ENCODE measurements at regions not wholly inside any gene's neighbourhood (a gene's known extent, or its start where the extent isn't known, plus 50 kb on each side); places are given as distances from the start of the nearest gene placed in this dataset.
"Not testable (repeated sequence)": the region's sequence is repeated elsewhere in the genome, so short reads cannot be mapped to it uniquely, and the experiment has no call there.

DNA sequence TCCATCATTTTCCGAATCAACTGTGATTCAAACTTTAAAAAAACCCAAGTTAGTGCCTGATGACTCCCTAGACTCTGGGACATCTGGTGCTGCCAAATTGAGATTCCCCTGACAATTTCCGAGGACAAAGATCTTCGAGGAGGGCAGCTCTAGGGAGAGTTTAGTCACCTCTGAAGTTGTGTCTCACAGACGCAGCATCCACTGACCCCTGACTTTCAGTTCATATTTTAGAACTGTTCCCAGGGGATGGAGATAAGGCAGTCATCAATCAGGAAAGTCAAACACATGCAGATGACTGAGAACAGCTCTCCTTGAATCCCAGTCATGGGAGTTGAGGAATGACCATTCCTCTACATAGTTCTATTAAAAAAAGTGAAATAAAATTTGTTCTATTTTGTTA is 643.9 kb downstream of the TRIML1 start:
- DNase-seq (ENCODE audit: low read depth, low spot score), result no peak
- in situ Hi-C loops (cut with HindIII; ENCODE audit: low pct_unique_long_range_greater_than_20kb, low sequenced_read_pairs), result no loop called here

DNA sequence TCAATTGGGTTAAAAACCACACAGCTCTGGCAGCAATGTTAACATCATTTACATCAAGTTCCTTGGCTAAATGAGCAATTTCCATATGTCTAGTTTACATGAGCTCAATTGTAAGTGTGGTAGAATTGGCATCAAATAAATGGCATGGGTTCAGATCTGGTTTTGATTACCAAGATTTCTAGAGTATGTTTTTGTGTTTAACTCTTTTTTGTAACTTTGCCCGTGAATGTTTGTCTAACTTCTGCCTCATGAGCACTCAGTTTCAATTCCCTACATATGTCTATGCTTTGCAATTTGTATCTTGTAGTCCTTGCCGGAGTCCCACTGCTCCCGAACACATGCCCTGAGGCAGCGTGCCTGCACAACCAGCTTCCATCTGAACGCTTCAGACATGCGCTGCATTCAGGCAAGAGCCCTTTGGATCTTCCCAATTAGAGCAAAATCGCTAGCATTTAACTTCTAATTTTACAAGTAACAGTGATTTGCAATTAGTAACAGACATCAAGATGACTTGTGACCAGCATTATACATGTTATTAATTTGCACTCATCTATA is 644.4 kb downstream of the TRIML1 start:
- DNase-seq (ENCODE audit: low read depth, low spot score), result no peak
- in situ Hi-C loops (cut with HindIII; ENCODE audit: low pct_unique_long_range_greater_than_20kb, low sequenced_read_pairs), result no loop called here

DNA sequence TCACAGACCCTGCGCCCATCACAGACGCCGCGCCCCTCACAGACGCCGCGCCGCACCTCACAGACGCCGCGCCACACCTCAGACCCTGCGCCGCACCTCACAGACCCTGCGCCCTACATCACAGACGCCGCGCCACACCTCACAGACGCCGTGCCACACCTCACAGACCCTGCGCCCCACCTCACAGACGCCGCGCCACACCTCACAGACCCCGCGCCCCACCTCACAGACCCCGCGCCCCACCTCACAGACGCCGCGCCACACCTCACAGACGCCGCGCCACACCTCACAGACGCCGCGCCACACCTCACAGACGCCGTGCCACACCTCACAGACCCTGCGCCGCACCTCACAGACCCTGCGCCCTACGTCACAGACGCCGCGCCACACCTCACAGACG is 657.4 kb downstream of the TRIML1 start:
- DNase-seq (ENCODE audit: low read depth, low spot score); in situ Hi-C loops (cut with HindIII; ENCODE audit: low pct_unique_long_range_greater_than_20kb, low sequenced_read_pairs): not testable (repeated sequence)

DNA sequence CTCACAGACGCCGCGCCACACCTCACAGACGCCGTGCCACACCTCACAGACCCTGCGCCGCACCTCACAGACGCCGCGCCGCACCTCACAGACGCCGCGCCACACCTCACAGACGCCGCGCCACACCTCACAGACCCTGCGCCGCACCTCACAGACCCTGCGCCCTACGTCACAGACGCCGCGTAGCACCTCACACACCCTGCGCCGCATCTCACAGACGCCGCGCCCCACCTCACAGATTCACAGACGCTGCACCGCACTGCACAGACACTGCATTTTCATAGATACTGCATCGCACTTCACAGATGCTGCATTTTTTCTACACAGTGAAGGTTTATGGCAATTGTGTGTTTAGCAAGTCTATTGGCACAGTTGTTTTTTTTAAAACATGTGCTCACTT is 657.8 kb downstream of the TRIML1 start:
- DNase-seq (ENCODE audit: low read depth, low spot score); in situ Hi-C loops (cut with HindIII; ENCODE audit: low pct_unique_long_range_greater_than_20kb, low sequenced_read_pairs): not testable (repeated sequence)

DNA sequence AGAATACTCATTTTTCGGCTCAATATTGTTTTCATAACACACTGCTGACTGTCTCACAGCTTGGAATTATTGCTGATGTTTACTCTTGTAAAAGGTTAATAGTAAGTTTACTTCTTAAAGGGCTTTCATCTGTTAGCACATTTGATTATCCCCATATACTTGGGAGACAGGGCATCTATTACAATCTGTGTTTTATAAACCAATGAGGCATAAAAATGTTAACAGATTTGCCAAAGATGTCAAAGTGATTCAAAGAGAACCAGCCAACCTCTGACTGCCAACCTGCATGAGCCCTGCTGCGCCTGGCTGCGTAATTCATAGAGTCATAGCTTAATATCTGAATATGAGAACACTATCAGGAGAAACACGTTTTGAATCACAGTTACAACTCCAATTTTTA is 665.6 kb downstream of the TRIML1 start:
- in situ Hi-C loops (cut with HindIII; ENCODE audit: low pct_unique_long_range_greater_than_20kb, low sequenced_read_pairs), result no loop called here
- DNase-seq (ENCODE audit: low read depth, low spot score), result no peak

DNA sequence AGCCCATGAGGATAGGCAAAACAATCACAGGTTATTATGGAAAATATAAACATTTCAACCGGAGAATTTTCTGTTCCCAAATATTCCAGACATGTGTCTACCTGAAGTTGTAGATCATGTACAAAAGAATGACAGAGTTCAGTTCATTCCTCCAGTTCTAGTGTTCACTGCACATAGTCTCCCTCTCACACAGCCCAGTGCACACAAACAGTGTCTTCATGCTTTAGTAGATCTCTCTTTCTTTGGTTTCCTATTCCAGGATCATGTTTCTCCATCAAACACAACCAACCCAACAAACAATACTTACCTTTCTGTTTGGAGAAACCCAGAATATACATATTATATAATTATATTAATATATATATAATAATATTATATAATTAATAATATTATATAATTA is 671.9 kb downstream of the TRIML1 start:
- in situ Hi-C loops (cut with HindIII; ENCODE audit: low pct_unique_long_range_greater_than_20kb, low sequenced_read_pairs), result no loop called here
- DNase-seq (ENCODE audit: low read depth, low spot score), result no peak

DNA sequence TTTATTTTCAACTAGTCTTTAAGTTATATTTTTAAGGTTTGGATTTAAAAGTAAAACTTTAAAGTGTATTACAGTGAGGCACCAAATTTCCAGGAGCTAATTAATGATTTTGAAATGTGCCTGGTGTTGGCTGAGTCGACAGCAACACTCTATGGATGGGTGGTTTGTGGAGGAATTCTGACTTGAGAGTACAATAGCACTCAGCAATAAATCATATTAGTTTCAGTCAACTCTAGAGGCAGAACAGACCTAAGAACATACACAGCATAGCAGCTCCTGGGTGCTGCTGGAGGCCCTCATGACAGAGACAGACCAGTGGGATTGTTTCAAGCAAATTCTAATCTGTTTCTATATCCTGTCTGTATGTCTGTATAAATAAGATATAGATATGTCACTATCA is 673.4 kb downstream of the TRIML1 start:
- in situ Hi-C loops (cut with HindIII; ENCODE audit: low pct_unique_long_range_greater_than_20kb, low sequenced_read_pairs), result no loop called here
- no peak for DNase-seq (ENCODE audit: low read depth, low spot score)

DNA sequence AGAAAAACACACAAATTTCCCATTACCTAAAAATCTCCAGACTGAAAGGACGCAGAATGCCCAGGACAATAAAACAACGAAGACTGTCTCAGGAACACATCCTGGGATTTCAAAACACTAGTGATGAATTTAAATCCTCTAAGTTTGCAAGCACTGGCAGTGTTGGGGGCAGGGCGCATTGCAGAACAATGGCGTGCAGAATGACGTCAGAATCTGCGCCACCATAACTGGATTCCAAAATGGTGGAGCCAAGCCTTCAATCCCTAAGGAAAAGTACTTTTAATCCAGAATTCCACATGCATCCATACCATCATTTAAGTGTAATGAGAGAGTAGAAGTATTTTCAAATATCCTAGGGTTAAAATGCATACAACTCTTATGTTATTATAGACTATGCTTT is 679.1 kb downstream of the TRIML1 start:
- DNase-seq (ENCODE audit: low read depth, low spot score), result no peak
- in situ Hi-C loops (cut with HindIII; ENCODE audit: low pct_unique_long_range_greater_than_20kb, low sequenced_read_pairs), result no loop called here

DNA sequence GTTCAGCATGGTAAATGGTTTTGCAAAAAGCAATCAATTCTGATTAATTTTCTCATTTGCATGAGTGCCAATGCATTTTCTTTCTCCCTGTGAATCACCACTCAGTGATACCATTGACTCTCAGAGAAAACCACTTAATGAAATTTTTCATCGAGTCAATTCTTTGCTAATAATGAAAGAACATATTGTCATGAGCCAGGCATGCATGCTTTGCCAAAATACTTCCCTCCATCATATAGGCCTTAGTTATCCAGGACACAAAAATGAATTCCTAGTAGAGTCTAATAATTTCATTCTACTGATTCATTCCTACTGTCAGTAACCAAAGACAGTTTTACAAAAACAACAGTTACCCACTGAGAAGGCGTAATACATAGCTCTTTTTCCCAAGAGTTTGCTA is 680.0 kb downstream of the TRIML1 start:
- DNase-seq (ENCODE audit: low read depth, low spot score), result no peak
- in situ Hi-C loops (cut with HindIII; ENCODE audit: low pct_unique_long_range_greater_than_20kb, low sequenced_read_pairs), result no loop called here

DNA sequence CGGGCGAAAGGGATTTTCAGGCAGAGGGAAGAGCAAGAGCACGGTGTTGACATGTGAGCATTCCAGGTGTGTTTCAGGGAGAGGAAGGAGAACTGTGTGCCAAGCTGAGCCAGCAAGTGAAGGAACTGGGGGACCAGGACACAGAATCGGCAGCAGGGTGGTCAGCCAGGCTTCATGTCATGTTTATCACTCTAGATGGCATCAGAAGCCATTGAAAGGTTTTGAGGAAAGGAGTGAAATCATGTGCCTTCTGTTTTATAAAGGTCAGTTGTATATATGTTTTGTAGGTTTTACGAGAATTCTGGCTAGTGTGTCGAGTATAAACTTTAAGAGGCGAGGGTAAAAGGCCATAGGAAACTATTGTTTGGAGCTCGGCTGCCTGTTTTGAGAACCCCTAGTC is 682.3 kb downstream of the TRIML1 start:
- in situ Hi-C loops (cut with HindIII; ENCODE audit: low pct_unique_long_range_greater_than_20kb, low sequenced_read_pairs), result no loop called here
- peak; percentile 22 for DNase-seq (ENCODE audit: low read depth, low spot score)

DNA sequence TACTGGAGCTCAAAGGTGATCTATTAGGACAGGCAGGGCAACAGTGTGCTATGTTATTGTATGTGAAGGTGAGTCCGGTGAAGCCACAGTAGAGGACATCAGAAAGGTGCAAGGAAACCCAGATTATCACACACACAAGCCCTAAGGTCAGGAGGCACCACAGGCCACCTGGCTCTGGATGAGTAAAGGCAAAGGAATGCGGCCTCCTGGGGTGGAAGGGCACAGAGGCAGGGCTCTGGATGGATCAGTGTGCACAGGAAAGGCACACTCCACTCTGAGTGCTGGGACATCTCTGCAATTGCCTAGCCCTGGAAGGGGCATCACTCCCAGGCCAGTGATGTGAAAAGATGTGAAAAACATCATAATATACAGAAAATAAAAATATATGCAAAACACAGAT is 683.5 kb downstream of the TRIML1 start:
- no peak for DNase-seq (ENCODE audit: low read depth, low spot score)
- in situ Hi-C loops (cut with HindIII; ENCODE audit: low pct_unique_long_range_greater_than_20kb, low sequenced_read_pairs), result no loop called here

DNA sequence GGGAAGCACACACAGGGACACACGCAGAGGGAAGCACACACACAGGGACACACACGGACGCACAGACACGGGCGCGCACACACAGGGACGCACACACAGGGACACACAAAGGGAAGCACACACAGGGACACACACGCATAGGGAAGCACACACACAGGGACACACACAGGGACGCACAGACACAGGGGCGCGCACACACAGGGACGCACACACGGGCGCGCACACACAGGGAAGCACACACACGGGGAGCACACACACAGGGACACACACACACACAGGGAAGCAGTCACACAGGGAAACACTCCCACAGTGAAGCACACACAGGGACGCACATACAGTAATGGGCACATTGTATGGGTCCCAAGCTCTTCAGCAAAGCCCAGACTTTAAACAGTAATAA is 685.3 kb downstream of the TRIML1 start:
- DNase-seq (ENCODE audit: low read depth, low spot score), result no peak
- in situ Hi-C loops (cut with HindIII; ENCODE audit: low pct_unique_long_range_greater_than_20kb, low sequenced_read_pairs), result no loop called here

DNA sequence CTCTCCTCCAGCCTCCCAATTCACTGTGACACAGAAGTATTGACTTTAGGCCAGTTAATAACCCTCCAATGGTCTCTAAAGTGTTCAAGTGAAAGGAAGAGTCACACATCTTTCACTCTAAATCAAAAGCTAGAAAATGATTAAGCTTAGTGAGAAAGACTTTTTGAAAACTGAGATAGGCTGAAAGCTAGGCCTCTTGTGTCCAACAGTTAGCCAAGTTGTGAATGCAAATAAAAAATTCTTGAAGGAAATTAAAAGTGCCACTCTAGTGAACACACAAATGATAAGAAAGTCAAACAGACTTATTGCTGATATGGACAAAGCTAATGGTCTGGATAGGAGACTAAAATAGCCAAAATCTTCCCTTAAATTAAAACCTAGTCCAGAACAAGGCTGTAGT is 687.2 kb downstream of the TRIML1 start:
- in situ Hi-C loops (cut with HindIII; ENCODE audit: low pct_unique_long_range_greater_than_20kb, low sequenced_read_pairs), result no loop called here
- no peak for DNase-seq (ENCODE audit: low read depth, low spot score)

DNA sequence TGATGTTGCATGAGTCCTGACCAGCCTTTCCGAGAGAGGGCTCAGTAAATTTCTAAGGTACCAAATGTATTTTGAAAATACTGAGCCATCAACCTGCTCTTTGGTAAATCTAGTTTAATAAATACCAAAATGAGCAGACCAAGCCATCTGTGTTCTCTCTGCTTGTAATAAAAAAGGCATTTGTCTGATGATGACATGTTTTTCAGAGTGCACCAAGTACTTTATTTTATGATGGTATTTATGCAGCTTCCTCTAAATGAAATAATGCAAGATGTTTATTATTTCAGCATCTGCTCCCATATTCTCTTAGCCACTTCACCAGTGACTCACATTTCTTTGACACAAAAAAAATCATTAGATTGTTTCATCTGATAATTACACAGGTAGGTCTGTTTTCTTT is 700.5 kb downstream of the TRIML1 start:
- no peak for DNase-seq (ENCODE audit: low read depth, low spot score)
- in situ Hi-C loops (cut with HindIII; ENCODE audit: low pct_unique_long_range_greater_than_20kb, low sequenced_read_pairs), result no loop called here

DNA sequence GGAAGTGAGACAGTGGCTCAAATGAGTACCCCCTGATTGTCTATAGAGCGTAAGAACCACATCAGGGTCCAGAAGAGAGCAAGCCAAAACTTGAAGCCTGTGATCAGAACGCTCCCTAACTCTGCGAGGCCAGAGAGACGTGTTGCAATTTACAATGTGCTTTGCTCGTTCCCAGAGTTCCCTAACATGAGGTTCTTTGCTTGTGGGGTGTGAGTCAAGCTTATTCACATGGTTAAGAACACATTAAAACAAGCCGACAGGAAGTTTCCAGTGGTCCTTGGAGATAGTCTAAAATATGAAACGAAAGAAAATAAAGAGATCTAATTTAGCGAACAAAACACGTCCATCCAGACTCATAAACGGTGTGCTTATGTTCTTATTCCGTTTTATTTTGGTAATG is 702.3 kb downstream of the TRIML1 start:
- in situ Hi-C loops (cut with HindIII; ENCODE audit: low pct_unique_long_range_greater_than_20kb, low sequenced_read_pairs), result no loop called here
- DNase-seq (ENCODE audit: low read depth, low spot score), result no peak

DNA sequence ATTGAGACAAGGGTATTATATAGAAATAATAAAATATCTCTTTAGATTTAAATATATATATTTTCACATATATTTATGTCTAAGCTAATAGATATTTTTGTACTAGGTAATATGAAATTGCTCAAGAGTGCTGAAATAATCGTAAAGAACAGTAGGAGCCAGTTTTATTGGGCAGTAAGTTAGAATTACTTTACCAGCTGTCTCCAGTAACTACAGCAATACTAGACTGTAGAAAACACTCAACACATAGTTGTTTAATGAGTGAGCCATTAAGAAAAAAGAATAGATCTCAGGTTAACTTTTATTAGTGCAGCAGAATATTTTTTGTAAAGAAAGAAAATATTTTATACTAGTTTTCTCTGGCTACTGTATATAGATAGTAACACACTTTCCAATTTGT is 715.2 kb downstream of the TRIML1 start:
- in situ Hi-C loops (cut with HindIII; ENCODE audit: low pct_unique_long_range_greater_than_20kb, low sequenced_read_pairs), result no loop called here
- DNase-seq (ENCODE audit: low read depth, low spot score), result no peak

DNA sequence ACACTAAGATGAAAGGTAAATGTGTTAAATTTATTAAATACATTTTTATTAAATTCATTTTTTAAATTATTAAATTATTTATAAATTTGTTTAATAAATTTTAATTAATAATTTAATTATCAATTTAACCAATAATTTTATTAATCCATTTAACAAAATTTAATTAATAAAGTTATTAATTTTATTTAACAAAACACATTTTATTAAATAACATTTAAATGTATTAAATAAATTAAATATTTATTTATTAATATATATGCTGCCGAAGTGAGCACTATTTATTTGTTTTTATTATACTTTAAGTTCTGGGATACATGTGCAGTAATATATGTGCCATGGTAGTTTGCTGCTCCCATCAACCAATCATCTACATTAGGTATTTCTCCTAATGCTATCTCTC is 719.5 kb downstream of the TRIML1 start:
- in situ Hi-C loops (cut with HindIII; ENCODE audit: low pct_unique_long_range_greater_than_20kb, low sequenced_read_pairs), result no loop called here
- no peak for DNase-seq (ENCODE audit: low read depth, low spot score)

DNA sequence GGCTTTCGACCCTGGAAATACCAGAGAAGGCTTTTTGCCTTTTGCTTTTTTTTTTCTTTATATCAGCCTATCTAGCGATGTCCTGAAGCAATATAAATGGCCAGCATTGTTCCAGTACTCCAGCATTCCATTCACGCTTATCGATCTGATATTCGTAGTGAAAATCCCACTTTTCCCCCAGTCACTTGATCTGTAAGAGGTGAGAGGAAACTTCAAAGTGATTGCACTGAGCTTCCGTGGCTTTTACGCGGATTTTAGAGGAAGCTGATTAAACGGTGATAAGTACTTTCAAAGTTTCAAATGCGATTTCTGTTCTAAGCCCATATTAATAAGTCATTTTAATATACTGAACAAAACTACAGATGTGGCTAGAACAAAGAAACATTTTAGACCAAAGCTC is 725.5 kb downstream of the TRIML1 start:
- in situ Hi-C loops (cut with HindIII; ENCODE audit: low pct_unique_long_range_greater_than_20kb, low sequenced_read_pairs), result no loop called here
- DNase-seq (ENCODE audit: low read depth, low spot score), result peak; percentile 60

DNA sequence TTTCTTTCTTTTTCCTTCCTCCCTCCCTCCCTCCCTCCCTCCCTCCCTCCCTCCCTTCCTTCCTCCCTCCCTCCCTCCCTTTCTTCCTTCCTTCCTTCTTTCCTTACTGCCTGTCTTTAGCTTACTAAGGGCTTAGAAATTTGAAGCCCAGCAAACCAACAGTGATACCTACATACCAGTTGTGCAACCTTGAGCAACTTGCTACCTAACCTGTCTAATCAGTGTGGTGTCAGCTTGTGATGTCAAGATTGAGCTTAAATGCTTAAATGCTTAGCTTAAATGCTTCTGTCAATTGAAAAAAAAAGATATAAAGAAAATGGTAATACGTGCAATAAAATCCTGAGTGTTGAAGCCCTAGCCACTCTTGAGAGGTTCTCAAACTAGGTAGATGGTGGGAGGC is 728.6 kb downstream of the TRIML1 start:
- in situ Hi-C loops (cut with HindIII; ENCODE audit: low pct_unique_long_range_greater_than_20kb, low sequenced_read_pairs), result no loop called here

DNA sequence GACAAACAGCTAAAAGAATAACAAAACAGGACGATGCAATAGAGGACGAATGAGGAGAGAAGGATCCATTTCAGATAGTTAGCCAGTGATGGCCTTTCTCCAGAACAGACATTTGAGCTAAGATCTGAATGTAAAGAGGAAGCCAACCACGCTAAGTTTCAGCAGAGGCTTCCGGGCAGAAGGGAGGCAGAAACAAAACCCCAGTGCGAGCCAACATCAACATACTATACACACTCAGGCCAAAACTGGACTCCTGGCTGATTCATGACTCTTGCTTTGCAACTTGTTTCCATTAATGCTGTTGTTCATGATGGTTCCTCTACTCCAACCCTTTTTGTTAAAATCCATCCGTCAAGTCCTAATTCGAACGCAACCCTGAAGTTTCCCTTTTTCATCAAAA is 730.3 kb downstream of the TRIML1 start:
- in situ Hi-C loops (cut with HindIII; ENCODE audit: low pct_unique_long_range_greater_than_20kb, low sequenced_read_pairs), result no loop called here
- DNase-seq (ENCODE audit: low read depth, low spot score), result no peak

More for the DNA sequence above, 728.6 kb downstream of the TRIML1 start:
- no peak for DNase-seq (ENCODE audit: low read depth, low spot score)
